Gastroesophageal sphincter (tissue), 4 donors: ENCODE measurements at regions not wholly inside any gene's neighbourhood (a gene's known extent, or its start where the extent isn't known, plus 50 kb on each side); places are given as distances from the start of the nearest gene placed in this dataset.

Source experiments
- ATAC-seq: fragments of 150-250 bp; one replicate; pipeline ENCODE4 v1.9.1; 2016; ENCODE audit warnings: mild to moderate bottlenecking, moderate library complexity
- H3K27ac ChIP-seq, 4 donors: fragments of 200-600 bp; sonication (generic) in 3 of 4; 1 replicate in 3 of 4; 2 replicates in 1 of 4; pipeline ENCODE4 v1.5.1; 2016 to 2019
- H3K27me3 ChIP-seq: fragments of 200-600 bp; sonication (generic); one replicate; pipeline ENCODE4 v1.5.1; 2019
- H3K36me3 ChIP-seq, 2 donors: fragments of 200-600 bp; sonication (generic); one replicate each; pipeline ENCODE4 v1.5.1; 2019; ENCODE audit warnings: control low read depth in 1 of 2
- H3K4me1 ChIP-seq, 3 donors: fragments of 200-600 bp; sonication (generic); 1 replicate in 2 of 3; 2 replicates in 1 of 3; pipeline ENCODE4 v1.5.1; 2016 to 2019; ENCODE audit warnings: control low read depth in 2 of 3
- H3K4me3 ChIP-seq, 2 donors: fragments of 200-600 bp; sonication (generic); one replicate each; pipeline ENCODE4 v1.5.1; 2019; ENCODE audit warnings: mild to moderate bottlenecking in 1 of 2, moderate library complexity in 1 of 2
- H3K9me3 ChIP-seq, 3 donors: fragments of 200-600 bp; sonication (generic); one replicate each; pipeline ENCODE4 v1.5.1; 2017 to 2019; ENCODE audit warnings: control low read depth in 2 of 3
- CTCF ChIP-seq, 4 experiments: fragments of 200-600 bp in 2 of 4; fragments of 450-650 bp in 2 of 4; sonication (generic) in 1 of 4; IDR thresholded peaks; one replicate each; pipeline ENCODE4 v1.5.1; 2017 to 2019; ENCODE audit warnings: antibody characterized with exemption in 4 of 4, mild to moderate bottlenecking in 2 of 4, moderate library complexity in 2 of 4
- EP300 ChIP-seq: sonication (generic); formaldehyde crosslinking; IDR thresholded peaks from one replicate; pipeline ENCODE4 v1.6.1; 2017; ENCODE audit warnings: antibody characterized with exemption, mild to moderate bottlenecking
- POLR2A ChIP-seq, 2 donors: fragments of 450-650 bp; IDR thresholded peaks; one replicate each; pipeline ENCODE4 v1.6.1; 2017; ENCODE audit warnings: antibody characterized with exemption in 2 of 2, mild to moderate bottlenecking in 2 of 2, moderate library complexity in 1 of 2
- POLR2AphosphoS5 ChIP-seq: sonication (generic); formaldehyde crosslinking; IDR thresholded peaks from one replicate; pipeline ENCODE4 v1.6.1; 2017; ENCODE audit warnings: antibody characterized with exemption
- WGBS, 2 donors: methylation state at CpG; one replicate each; pipeline ENCODE4 v1.1.5; 2018; ENCODE audit warnings: low coverage in 1 of 2; 5-methylcytosine and 5-hydroxymethylcytosine counted together

- WGBS, 2 donors = 82 to 100% methylated on average over 1 of the region's 1 CpG
- TF ChIP-seq CTCF (IDR thresholded peaks at IDR 0.05) (no peak), EP300 (no peak), POLR2AphosphoS5 (no peak), POLR2A (IDR thresholded peaks at IDR 0.05) (no peak)
- H3K4me1 ChIP-seq = no peaks in the 10 kb centered on the region
- no peak overlapping the region for H3K27ac ChIP-seq
- H3K4me3 ChIP-seq = no peak overlapping the region
- no peaks in the 10 kb centered on the region for H3K36me3 ChIP-seq
- H3K27me3 ChIP-seq = no peaks in the 10 kb centered on the region
- no peak for ATAC-seq
- H3K9me3 ChIP-seq = no peaks in the 10 kb centered on the region
These were observed 498.4 kb upstream of the TUSC1 start for GRCh38 chr9:26176628-26177027.

DNA sequence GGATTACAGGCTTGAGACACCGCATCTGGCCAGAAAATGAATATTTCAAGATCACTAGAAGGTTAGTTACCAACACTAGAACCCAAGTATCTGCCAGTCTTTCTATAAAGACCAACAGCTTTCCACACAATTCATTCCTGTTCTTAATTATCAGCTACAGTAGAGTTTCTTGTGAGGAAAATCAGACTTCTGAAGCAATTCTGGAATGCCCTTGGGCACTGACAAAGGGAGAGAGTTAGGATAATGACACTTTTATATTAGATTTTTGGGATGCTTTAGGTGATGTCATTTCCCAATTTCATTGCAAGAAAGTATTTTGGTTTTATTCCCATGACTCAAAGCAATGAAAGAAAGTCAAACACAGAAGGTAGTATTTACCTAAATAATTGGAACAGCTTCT lies 497.0 kb upstream of the TUSC1 start:
- no peak for TF ChIP-seq EP300
- TF ChIP-seq CTCF (IDR thresholded peaks at IDR 0.05) = no peak
- TF ChIP-seq POLR2AphosphoS5 = no peak
- no peak for TF ChIP-seq POLR2A (IDR thresholded peaks at IDR 0.05)
- no peak overlapping the region for H3K4me3 ChIP-seq
- H3K27me3 ChIP-seq = no peaks in the 10 kb centered on the region
- H3K4me1 ChIP-seq = peaks cover 0 to 4% (median 0%) of the 10 kb centered on the region in 3 donors
- ATAC-seq = no peak
- 67 to 71% methylated on average over 1 of the region's 1 CpG for WGBS, 2 donors
- no peaks in the 10 kb centered on the region for H3K9me3 ChIP-seq
- H3K36me3 ChIP-seq = no peaks in the 10 kb centered on the region
- no peak overlapping the region for H3K27ac ChIP-seq

- TF ChIP-seq POLR2AphosphoS5 (no peak), EP300 (no peak), CTCF (IDR thresholded peaks at IDR 0.05) (no peak), POLR2A (IDR thresholded peaks at IDR 0.05) (no peak)
- WGBS, 2 donors = 79 to 95% methylated on average over 2 of the region's 2 CpGs
- peaks cover 0 to 12% (median 3%) of the 10 kb centered on the region in 3 donors for H3K4me1 ChIP-seq
- no peak overlapping the region for H3K4me3 ChIP-seq
- no peaks in the 10 kb centered on the region for H3K9me3 ChIP-seq
- no peak overlapping the region for H3K27ac ChIP-seq
- no peaks in the 10 kb centered on the region for H3K27me3 ChIP-seq
- H3K36me3 ChIP-seq = no peaks in the 10 kb centered on the region
- ATAC-seq = no peak
These were observed 494.1 kb upstream of the TUSC1 start for GRCh38 chr9:26172301-26172700.

GRCh38 chr9:26171691-26172090 lies 493.4 kb upstream of the TUSC1 start:
- Histone ChIP-seq H3K27me3 (no peaks in the 10 kb centered on the region), H3K9me3 (no peaks in the 10 kb centered on the region), H3K4me3 (no peak overlapping the region), H3K27ac (no peak overlapping the region), H3K4me1 (peaks cover 0 to 12% (median 3%) of the 10 kb centered on the region in 3 donors), H3K36me3 (no peaks in the 10 kb centered on the region)
- no peak for ATAC-seq
- TF ChIP-seq POLR2A (IDR thresholded peaks at IDR 0.05) (no peak), EP300 (no peak), CTCF (IDR thresholded peaks at IDR 0.05) (no peak), POLR2AphosphoS5 (no peak)
- 8 to 22% methylated on average over 2 of the region's 2 CpGs for WGBS, 2 donors

GRCh38 chr9:26170190-26170589 lies 491.9 kb upstream of the TUSC1 start:
- ATAC-seq = no peak
- Histone ChIP-seq H3K4me3 (no peak overlapping the region), H3K36me3 (no peaks in the 10 kb centered on the region), H3K27me3 (no peaks in the 10 kb centered on the region), H3K4me1 (peaks cover 0 to 12% (median 3%) of the 10 kb centered on the region in 3 donors), H3K9me3 (no peaks in the 10 kb centered on the region), H3K27ac (no peak overlapping the region)
- TF ChIP-seq POLR2AphosphoS5 (no peak), CTCF (IDR thresholded peaks at IDR 0.05) (no peak), POLR2A (IDR thresholded peaks at IDR 0.05) (no peak), EP300 (no peak)
- WGBS, 2 donors = 4 to 15% methylated on average over 3 of the region's 3 CpGs
